Retinal pigment epithelial cell (primary cell): ENCODE measurements at regions not wholly inside any gene's neighbourhood (a gene's known extent, or its start where the extent isn't known, plus 50 kb on each side); places are given as distances from the start of the nearest gene placed in this dataset.

Experiments
- DNase-seq: peaks from one replicate; pipeline ENCODE4 v3.0.0-alpha.2; 2010; ENCODE audit warnings: low read depth
- H3K4me3 ChIP-seq: 2 replicates; pipeline ENCODE4 v1.5.1; 2011; ENCODE audit warnings: mild to moderate bottlenecking, low read length, control low read depth, moderate library complexity
- TF ChIP-seq, protein P1 (sequence below): conservative IDR thresholded peaks from 2 replicates; pipeline ENCODE4 v1.5.1; 2011; ENCODE audit warnings: low read depth, low read length, control low read depth, inconsistent platforms

DNA sequence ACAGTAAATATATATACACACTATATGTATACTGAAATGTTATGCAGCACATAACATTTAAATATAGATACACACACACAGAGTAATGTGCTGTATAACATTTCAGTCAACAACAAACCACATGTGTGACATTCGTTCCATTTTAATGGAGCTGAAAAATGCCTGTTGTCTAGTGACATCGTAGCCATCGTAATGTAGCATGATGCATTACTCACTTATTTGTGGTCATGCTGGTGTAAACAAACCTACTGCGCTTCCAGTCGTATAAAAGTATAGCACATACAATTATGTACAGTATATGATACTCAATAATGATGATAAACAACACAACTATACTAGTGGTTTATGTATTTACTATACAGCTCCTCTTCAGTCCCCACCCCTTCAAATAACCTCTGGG lies 119.0 kb upstream of the SLC38A4 start:
- H3K4me3 ChIP-seq: no peak overlapping the region
- DNase-seq: no peak
- TF ChIP-seq, protein P1, sequence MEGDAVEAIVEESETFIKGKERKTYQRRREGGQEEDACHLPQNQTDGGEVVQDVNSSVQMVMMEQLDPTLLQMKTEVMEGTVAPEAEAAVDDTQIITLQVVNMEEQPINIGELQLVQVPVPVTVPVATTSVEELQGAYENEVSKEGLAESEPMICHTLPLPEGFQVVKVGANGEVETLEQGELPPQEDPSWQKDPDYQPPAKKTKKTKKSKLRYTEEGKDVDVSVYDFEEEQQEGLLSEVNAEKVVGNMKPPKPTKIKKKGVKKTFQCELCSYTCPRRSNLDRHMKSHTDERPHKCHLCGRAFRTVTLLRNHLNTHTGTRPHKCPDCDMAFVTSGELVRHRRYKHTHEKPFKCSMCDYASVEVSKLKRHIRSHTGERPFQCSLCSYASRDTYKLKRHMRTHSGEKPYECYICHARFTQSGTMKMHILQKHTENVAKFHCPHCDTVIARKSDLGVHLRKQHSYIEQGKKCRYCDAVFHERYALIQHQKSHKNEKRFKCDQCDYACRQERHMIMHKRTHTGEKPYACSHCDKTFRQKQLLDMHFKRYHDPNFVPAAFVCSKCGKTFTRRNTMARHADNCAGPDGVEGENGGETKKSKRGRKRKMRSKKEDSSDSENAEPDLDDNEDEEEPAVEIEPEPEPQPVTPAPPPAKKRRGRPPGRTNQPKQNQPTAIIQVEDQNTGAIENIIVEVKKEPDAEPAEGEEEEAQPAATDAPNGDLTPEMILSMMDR: no peak

DNA sequence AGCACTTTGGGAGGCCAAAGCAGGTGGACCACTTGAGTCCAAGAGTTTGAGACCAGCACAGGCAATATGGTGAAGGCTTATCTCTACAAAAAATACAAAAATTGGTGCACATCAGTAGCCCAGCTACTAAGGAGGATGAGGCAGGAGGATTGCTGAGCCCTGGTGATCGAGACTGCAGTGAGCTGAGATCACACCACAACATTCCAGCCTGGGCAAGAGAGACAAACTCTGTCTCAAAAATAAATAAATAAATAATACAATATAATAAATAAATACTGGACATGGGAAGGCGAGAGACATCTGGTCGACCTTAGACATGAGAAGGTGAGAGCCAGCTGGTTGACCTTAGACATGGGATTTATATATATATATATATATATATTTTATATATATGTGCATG lies 119.8 kb upstream of the SLC38A4 start:
- no peak for DNase-seq
- TF ChIP-seq, protein P1: no peak
- H3K4me3 ChIP-seq: no peak overlapping the region

DNA sequence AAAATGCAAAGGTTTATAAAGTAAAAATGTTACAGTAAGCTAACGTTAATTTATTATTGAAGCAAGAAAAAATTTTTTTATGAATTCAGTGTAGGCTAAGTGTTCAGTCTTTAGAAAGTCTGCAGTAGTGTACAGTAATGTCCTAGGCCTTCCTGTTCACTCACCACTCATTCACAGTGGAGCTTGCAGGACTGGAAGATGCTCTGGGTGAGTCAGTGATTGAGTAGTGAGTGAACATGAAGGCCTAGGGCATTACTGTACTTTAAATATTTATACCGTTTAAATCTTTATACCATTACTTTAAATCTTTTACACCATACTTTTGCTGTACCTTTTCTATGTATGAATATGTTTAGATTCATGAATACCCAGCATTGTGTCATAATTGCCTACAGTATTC lies 120.3 kb upstream of the SLC38A4 start:
- no peak for DNase-seq
- TF ChIP-seq, protein P1: no peak
- H3K4me3 ChIP-seq: no peak overlapping the region

DNA sequence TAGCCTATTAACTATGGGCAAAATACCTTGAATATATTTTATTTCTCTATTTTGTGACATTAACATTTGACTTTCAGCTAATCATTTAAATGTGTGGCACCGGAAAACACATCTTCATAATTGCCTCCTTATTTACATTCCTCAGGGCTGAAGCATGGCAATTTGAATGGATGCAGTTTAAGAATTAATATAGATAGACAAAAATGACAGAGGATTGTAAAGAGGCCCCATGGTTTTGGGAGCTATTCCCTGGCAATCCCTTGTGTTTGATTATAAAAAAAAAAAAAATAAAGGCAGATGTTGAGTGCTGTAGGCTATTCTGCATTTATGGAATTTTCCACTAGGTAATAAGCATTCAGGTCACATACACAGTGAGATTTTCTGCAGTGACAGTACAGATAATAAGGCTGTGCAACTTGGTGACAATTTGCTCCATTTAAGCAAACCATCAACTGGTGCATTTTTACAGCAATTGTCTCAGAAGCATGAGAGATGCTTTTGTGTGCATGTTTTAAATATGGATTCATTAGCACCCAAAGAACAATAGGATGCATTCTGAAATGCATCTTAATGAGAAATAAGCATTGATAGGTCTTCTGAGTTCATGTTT lies 123.2 kb upstream of the SLC38A4 start:
- H3K4me3 ChIP-seq: no peak overlapping the region
- TF ChIP-seq, protein P1: no peak
- DNase-seq: no peak

DNA sequence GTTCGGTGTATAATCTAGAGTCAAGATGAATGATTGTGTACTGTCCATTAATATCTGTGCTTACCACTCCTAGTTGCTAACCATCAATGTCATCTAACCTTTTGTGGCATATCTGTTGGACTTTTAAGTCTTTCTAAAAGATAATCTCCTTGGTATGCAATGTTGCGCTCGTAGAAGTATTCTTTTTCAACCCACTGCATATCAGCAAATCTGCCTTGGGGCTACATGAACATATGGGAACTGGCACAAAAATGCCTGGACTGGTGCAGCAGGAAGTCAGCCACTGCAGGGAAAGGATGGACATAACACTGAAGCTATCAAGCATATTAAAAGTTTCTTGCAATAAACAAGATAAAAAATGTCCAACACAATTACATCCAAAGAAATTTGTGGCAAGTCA lies 124.3 kb upstream of the SLC38A4 start:
- TF ChIP-seq, protein P1: no peak
- H3K4me3 ChIP-seq: no peak overlapping the region
- DNase-seq: peak; percentile 24

DNA sequence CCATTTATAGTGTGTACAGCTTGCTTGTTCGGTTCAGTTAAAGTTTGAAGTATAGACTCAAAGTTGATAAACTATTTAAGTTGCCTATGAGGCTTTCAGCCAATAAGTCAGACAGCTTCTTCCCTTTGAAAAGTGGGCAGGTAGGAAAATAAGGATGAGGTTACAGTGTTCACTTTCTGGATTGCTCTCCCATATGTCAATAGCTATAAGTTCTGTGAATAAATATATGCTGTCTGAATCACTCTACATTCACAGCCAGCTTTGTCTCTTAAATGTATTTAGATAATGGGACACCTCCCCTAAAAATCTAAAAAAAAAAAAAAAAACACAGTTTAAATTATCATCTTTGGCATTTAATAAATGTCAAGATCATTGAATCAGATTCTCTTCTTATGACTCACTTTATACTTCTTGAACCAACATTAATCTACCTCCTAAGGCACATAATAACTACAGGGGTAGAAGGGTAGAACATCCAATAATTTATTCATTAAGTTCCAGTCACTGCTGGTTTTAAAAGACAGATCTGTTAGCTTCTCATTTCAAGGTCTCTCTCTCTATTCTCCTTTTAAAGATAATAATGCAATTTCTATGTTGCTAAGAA lies 126.4 kb upstream of the PCED1B start:
- DNase-seq: no peak
- TF ChIP-seq, protein P1: no peak
- no peak overlapping the region for H3K4me3 ChIP-seq

DNA sequence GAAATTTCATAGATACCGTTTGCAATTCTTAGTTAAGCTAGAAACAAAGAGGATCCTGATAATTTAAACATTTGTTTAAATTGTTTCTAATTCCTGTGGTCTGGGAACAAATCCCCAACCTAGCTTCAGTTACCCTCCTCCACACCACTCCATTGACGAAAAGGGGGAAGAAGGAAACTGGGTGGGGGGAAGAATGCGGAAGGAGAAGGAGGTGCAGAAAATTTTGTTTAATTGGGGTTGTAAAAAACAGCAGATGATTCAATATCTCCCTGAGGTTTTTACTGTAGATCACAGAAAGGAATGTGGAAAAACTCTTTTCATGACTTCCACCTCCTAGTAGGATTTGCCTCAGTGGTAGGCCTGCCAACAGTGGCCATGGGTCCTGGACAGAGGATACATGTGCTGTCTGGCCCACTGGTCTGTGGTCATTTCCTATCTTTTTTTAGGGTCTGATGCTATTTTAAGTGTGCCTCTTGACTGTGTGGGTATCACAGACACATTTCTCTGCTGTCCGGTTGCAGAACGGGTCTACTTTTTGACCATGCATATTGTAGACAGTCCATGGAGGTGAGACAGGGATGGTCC lies 122.9 kb upstream of the PCED1B start:
- TF ChIP-seq, protein P1: no peak
- DNase-seq: no peak
- H3K4me3 ChIP-seq: no peak overlapping the region
